Colonic mucosa (tissue), 4 donors: ENCODE measurements at regions not wholly inside any gene's neighbourhood (a gene's known extent, or its start where the extent isn't known, plus 50 kb on each side); places are given as distances from the start of the nearest gene placed in this dataset.
A peak's percentile ranks its signal among the peaks of the same experiment; 100 is the strongest.

ENCODE experiments used
- DNase-seq: peaks from one replicate; pipeline ENCODE4 v3.0.0-alpha.2; 2020
- H3K27ac ChIP-seq: fragments of 200-600 bp; one replicate; pipeline ENCODE4 v1.8.0; 2021
- H3K27me3 ChIP-seq: fragments of 200-600 bp; one replicate; pipeline ENCODE4 v1.8.0; 2021
- H3K36me3 ChIP-seq: fragments of 200-600 bp; one replicate; pipeline ENCODE4 v1.8.0; 2021
- H3K4me1 ChIP-seq: fragments of 200-600 bp; one replicate; pipeline ENCODE4 v1.8.0; 2021; ENCODE audit warnings: mild to moderate bottlenecking
- H3K4me3 ChIP-seq: fragments of 200-600 bp; one replicate; pipeline ENCODE4 v1.8.0; 2021
- H3K9ac ChIP-seq, 2 donors: one replicate each; pipeline ENCODE4 v1.7.0; 2013; ENCODE audit warnings: control low read depth in 2 of 2, low read depth in 2 of 2, low read length in 2 of 2
- H3K9me3 ChIP-seq: fragments of 200-600 bp; one replicate; pipeline ENCODE4 v1.8.0; 2021
- intact Hi-C: fragments of 100-400 bp; cut with DNase I; formaldehyde crosslinking; loops from one replicate; pipeline ENCODE4 v1.14.1; 2022
- TF ChIP-seq, protein P1 (sequence below): fragments of 200-600 bp; IDR thresholded peaks from one replicate; pipeline ENCODE4 v1.8.0; 2022; ENCODE audit warnings: antibody characterized with exemption, mild to moderate bottlenecking
- donor health status: healthy.
- donor health status: DM: no; HTN: no; CAD: no.
- donor health status: DM: no; HTN: no; CAD: no.

DNA sequence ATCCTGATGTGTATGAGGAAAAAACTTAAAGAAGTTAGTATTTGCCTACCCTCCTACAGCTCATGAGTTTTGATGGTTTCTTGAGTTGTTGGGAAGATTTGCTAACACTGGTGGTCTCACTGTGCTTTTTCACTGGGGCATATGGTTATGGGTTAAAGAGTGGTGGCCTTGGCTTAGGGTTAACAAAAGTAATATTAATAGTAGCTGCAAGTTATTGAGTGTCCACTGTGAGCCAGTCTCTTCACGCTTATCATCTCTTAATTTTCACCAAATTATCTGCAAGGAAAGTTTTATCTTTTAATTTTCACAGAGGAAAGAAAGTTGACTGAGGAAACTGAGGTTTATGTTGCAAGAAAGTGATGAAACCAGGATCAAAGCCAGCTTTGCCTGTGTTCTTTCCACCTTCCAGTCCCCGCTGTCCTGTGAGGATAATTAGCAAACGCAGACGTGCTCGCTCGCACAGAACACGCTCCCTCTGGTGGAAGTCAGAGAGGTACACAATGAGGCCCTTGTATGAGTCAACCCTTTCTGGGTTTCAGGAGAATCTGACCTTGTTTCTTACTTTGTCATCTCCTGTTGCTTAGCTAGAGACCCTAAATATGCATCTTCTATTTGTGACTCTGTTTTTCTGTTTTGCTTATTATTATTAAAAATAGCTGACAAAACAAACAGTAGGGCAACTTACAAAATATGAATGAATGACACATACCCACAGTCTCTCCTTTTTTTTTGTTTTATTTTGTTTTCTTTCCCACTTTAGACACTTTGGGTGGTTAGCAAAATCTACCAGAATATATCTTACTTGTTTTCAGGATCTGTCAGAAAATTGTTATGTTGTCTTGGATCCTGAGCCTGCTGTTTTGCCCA is 94.3 kb downstream of the DDIT4L start:
- TF ChIP-seq, protein P1, sequence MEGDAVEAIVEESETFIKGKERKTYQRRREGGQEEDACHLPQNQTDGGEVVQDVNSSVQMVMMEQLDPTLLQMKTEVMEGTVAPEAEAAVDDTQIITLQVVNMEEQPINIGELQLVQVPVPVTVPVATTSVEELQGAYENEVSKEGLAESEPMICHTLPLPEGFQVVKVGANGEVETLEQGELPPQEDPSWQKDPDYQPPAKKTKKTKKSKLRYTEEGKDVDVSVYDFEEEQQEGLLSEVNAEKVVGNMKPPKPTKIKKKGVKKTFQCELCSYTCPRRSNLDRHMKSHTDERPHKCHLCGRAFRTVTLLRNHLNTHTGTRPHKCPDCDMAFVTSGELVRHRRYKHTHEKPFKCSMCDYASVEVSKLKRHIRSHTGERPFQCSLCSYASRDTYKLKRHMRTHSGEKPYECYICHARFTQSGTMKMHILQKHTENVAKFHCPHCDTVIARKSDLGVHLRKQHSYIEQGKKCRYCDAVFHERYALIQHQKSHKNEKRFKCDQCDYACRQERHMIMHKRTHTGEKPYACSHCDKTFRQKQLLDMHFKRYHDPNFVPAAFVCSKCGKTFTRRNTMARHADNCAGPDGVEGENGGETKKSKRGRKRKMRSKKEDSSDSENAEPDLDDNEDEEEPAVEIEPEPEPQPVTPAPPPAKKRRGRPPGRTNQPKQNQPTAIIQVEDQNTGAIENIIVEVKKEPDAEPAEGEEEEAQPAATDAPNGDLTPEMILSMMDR = peak; percentile 47
- DNase-seq = peak; percentile 32
- Histone ChIP-seq H3K36me3 (no peaks in the 10 kb centered on the region), H3K4me3 (no peak overlapping the region), H3K4me1 (no peaks in the 10 kb centered on the region), H3K9me3 (no peaks in the 10 kb centered on the region), H3K27ac (no peak overlapping the region), H3K9ac (no peak overlapping the region), H3K27me3 (no peaks in the 10 kb centered on the region)
- intact Hi-C loops = no loop called here

DNA sequence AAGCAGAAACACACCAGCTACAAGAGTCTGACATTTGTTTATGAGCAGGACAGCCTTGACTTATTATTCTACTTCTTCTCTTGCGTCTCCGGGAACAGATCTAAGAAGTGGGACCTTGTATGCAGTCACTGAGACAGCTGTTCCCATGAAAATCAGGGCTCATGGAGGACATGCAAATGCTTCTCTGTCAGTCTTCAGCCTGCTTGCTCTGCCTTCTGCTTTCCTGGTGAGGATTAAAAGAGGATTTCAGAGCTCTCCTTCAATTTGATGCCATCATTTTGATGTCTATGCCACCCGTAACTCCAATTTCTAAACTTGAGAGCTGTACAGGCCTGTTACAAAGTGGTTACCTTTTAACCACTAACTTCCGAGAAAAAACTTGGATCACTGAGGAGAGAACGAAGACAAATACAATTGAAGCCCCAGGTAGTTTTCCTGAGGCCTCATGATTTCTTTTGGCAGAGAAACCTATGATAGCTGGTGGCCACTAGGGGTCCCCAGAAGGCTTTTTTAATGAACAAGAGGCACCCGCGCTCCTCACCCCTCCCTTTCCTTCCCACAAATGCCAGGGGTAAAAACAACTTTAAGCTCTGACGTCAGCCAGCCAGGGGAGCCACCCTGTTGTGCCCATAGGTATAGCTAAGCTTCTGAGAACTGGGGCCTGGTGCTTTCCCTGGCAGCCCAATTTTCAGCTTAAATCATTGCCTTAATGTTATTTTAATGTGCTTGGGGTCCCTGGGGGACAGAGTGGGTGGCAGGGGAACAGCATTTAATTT is 97.0 kb downstream of the DDIT4L start:
- H3K36me3 ChIP-seq = no peaks in the 10 kb centered on the region
- no peaks in the 10 kb centered on the region for H3K4me1 ChIP-seq
- H3K27me3 ChIP-seq = no peaks in the 10 kb centered on the region
- H3K9me3 ChIP-seq = no peaks in the 10 kb centered on the region
- no peak overlapping the region for H3K9ac ChIP-seq
- TF ChIP-seq, protein P1 = peak; percentile 82
- intact Hi-C loops = no loop called here
- no peak overlapping the region for H3K27ac ChIP-seq
- H3K4me3 ChIP-seq = no peak overlapping the region
- peak; percentile 60 for DNase-seq

DNA sequence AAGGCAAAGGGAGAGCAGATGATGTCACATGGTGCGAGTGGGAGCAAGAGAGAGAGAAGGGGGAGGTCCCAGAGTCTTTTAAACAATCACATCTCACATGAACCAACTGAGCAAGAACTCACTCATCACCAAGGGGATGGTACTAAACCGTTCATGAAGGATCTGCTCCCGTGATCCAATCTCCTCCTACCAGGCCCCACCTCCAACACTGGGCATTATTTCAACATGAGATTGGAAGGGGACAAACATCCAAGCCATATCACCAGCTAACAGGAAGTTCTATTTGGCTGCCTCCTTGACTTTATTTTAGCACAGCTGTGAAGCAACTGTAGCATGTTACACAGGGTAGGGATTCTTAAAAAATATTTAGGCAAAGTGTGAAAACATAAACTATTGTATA is 102.5 kb downstream of the DDIT4L start:
- H3K4me3 ChIP-seq = no peak overlapping the region
- DNase-seq = no peak
- no peak overlapping the region for H3K27ac ChIP-seq
- no peaks in the 10 kb centered on the region for H3K36me3 ChIP-seq
- no peaks in the 10 kb centered on the region for H3K27me3 ChIP-seq
- H3K4me1 ChIP-seq = no peaks in the 10 kb centered on the region
- no peaks in the 10 kb centered on the region for H3K9me3 ChIP-seq
- no peak overlapping the region for H3K9ac ChIP-seq
- intact Hi-C loops = no loop called here
- TF ChIP-seq, protein P1 = no peak

DNA sequence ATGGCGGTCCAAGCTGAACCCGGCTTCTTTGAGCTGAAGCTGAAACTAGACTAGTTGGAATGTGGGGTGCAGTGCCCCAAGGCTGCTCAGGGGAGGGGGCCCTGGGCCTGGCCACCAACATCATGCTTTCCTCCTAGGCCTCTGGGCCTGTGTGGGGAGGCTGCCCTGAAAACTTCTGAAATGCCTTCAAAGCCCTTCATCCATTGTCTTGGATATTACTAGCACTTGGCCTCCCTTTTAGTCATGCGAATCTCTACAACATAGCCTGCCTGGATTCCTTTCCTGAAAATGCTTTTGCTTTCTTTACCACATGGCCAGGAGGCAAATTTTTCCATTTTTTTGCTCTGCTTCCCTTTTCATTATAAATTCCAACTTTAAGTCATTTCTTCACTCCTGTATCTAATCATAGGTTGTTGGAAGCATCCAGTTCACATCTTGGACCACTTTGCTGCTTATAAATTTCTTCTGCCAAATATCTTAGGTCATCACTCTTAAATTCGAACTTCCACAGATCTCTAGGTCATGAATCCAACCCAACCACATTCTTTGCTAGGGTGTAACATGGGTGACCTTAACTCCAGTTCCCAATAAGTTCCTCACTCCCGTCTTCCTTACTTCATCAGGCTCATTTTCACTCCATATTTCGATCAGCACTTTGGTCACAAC is 103.4 kb downstream of the DDIT4L start:
- no peaks in the 10 kb centered on the region for H3K27me3 ChIP-seq
- DNase-seq = no peak
- TF ChIP-seq, protein P1 = no peak
- H3K36me3 ChIP-seq = no peaks in the 10 kb centered on the region
- no peak overlapping the region for H3K4me3 ChIP-seq
- H3K4me1 ChIP-seq = no peaks in the 10 kb centered on the region
- H3K9me3 ChIP-seq = no peaks in the 10 kb centered on the region
- intact Hi-C loops = no loop called here
- H3K27ac ChIP-seq = no peak overlapping the region
- H3K9ac ChIP-seq = no peak overlapping the region

DNA sequence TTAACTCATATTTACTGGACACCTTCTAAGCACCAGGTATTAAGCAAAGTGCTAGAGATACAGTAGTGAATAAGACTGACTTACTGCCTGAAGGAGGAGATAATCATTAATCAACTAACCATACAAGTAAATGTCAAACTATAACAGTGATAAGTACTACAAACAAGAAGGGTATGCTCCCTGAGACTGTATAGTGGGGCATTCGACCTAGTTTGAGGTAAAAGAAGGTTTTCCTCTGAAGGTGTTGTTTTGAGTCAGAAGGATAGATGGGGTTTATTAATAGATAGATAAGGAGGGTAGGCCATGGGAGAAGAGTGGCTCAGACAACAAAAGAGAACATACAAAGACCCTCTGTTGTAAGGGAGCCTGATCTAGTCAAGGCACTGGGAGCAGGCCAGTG is 105.4 kb downstream of the DDIT4L start:
- H3K4me3 ChIP-seq = no peak overlapping the region
- TF ChIP-seq, protein P1 = no peak
- H3K9ac ChIP-seq = no peak overlapping the region
- no peaks in the 10 kb centered on the region for H3K4me1 ChIP-seq
- H3K36me3 ChIP-seq = no peaks in the 10 kb centered on the region
- intact Hi-C loops = no loop called here
- no peaks in the 10 kb centered on the region for H3K9me3 ChIP-seq
- no peaks in the 10 kb centered on the region for H3K27me3 ChIP-seq
- no peak overlapping the region for H3K27ac ChIP-seq
- DNase-seq = no peak
